Mesenchymal stem cell (in vitro differentiated cells and primary cell): ENCODE measurements at regions not wholly inside any gene's neighbourhood (a gene's known extent, or its start where the extent isn't known, plus 50 kb on each side); places are given as distances from the start of the nearest gene placed in this dataset.

ENCODE experiments used
- DNase-seq: peaks from one replicate; pipeline ENCODE4 v3.0.0-alpha.2; 2013
- H2AFZ ChIP-seq: one replicate; pipeline ENCODE4 v1.6.1; 2013; ENCODE audit warnings: low read depth, mild to moderate bottlenecking, control low read depth, inconsistent platforms, low read length, moderate library complexity
- H2AK5ac ChIP-seq: 2 replicates; pipeline ENCODE4 v1.6.1; 2013; ENCODE audit warnings: low read length, moderate library complexity, mild to moderate bottlenecking, inconsistent platforms; ENCODE audit not compliant: severe bottlenecking
- H2BK120ac ChIP-seq: one replicate; pipeline ENCODE4 v1.6.1; 2013; ENCODE audit warnings: low read depth, mild to moderate bottlenecking, inconsistent platforms, low read length, moderate library complexity
- H2BK12ac ChIP-seq, 2 experiments: one replicate each; pipeline ENCODE4 v1.6.1; 2013; ENCODE audit warnings: inconsistent platforms in 2 of 2, low read length in 2 of 2, mild to moderate bottlenecking in 2 of 2, moderate library complexity in 2 of 2, control low read depth in 1 of 2
- H2BK15ac ChIP-seq: one replicate; pipeline ENCODE4 v1.6.1; 2013; ENCODE audit warnings: mild to moderate bottlenecking, low read depth, inconsistent platforms; ENCODE audit not compliant: poor library complexity, severe bottlenecking
- H2BK5ac ChIP-seq: 2 replicates; pipeline ENCODE4 v1.6.1; 2013; ENCODE audit warnings: low read depth, mild to moderate bottlenecking, low read length, control low read depth, inconsistent platforms; ENCODE audit not compliant: poor library complexity, severe bottlenecking
- H3K14ac ChIP-seq, 2 experiments: one replicate each; pipeline ENCODE4 v1.6.1; 2013; ENCODE audit warnings: inconsistent platforms in 2 of 2, low read length in 2 of 2, control low read depth in 1 of 2, mild to moderate bottlenecking in 1 of 2, moderate library complexity in 1 of 2
- H3K18ac ChIP-seq, 2 experiments: one replicate each; pipeline ENCODE4 v1.6.1; 2013; ENCODE audit warnings: inconsistent platforms in 2 of 2, low read length in 2 of 2, control low read depth in 1 of 2, low read depth in 1 of 2, mild to moderate bottlenecking in 1 of 2
- H3K23ac ChIP-seq, 2 experiments: one replicate each; pipeline ENCODE4 v1.6.1; 2013; ENCODE audit warnings: inconsistent platforms in 2 of 2, low read length in 2 of 2, mild to moderate bottlenecking in 2 of 2, moderate library complexity in 2 of 2, control low read depth in 1 of 2
- H3K27ac ChIP-seq: 2 replicates; pipeline ENCODE4 v1.5.1; 2013; ENCODE audit warnings: mild to moderate bottlenecking, moderate library complexity, low read length, control low read depth, inconsistent platforms; ENCODE audit not compliant: poor library complexity, severe bottlenecking
- H3K27me3 ChIP-seq, 2 experiments: 2 replicates each; pipeline versions ENCODE4 v1.6.1 to v1.7.0; 2013; ENCODE audit warnings: low read length in 2 of 2, mild to moderate bottlenecking in 2 of 2, moderate library complexity in 2 of 2, control low read depth in 1 of 2, inconsistent platforms in 1 of 2; ENCODE audit not compliant: control insufficient read depth in 1 of 2, insufficient read depth in 1 of 2
- H3K36me3 ChIP-seq, 2 experiments: 2 replicates each; pipeline versions ENCODE4 v1.6.1 to v1.7.0; 2013; ENCODE audit warnings: low read length in 2 of 2, control low read depth in 1 of 2, inconsistent platforms in 1 of 2, low read depth in 1 of 2, mild to moderate bottlenecking in 1 of 2; ENCODE audit not compliant: insufficient read depth in 2 of 2, control insufficient read depth in 1 of 2
- H3K4ac ChIP-seq, 2 experiments: one replicate each; pipeline ENCODE4 v1.6.1; 2013; ENCODE audit warnings: inconsistent platforms in 2 of 2, low read length in 2 of 2, mild to moderate bottlenecking in 2 of 2, moderate library complexity in 2 of 2, control low read depth in 1 of 2, low read depth in 1 of 2
- H3K4me1 ChIP-seq: 2 replicates; pipeline ENCODE4 v1.6.1; 2013; ENCODE audit warnings: low read depth, low read length, control low read depth; ENCODE audit not compliant: control insufficient read depth, insufficient read depth
- H3K4me2 ChIP-seq: 2 replicates; pipeline ENCODE4 v1.6.1; 2013; ENCODE audit warnings: low read length, mild to moderate bottlenecking, inconsistent platforms; ENCODE audit not compliant: poor library complexity, severe bottlenecking
- H3K4me3 ChIP-seq, 2 experiments: 2 replicates each; pipeline versions ENCODE4 v1.5.1 to v1.7.0; 2013; ENCODE audit warnings: low read length in 2 of 2, mild to moderate bottlenecking in 2 of 2, control low read depth in 1 of 2, low read depth in 1 of 2; ENCODE audit not compliant: insufficient read depth in 1 of 2
- H3K79me1 ChIP-seq: replicated peaks from 2 replicates; pipeline ENCODE4 v1.6.1; 2013; ENCODE audit warnings: mild to moderate bottlenecking, control low read depth, low read length, inconsistent platforms; ENCODE audit not compliant: poor library complexity, severe bottlenecking
- H3K9ac ChIP-seq: 2 replicates; pipeline ENCODE4 v1.7.0; 2013; ENCODE audit warnings: mild to moderate bottlenecking, low read length, moderate library complexity
- H3K9me3 ChIP-seq: 2 replicates; pipeline ENCODE4 v1.7.0; 2013; ENCODE audit warnings: mild to moderate bottlenecking, low read length; ENCODE audit not compliant: control insufficient read depth
- H4K8ac ChIP-seq: one replicate; pipeline ENCODE4 v1.6.1; 2013; ENCODE audit warnings: inconsistent platforms, mild to moderate bottlenecking, low read length, moderate library complexity
- H4K91ac ChIP-seq: one replicate; pipeline ENCODE4 v1.6.1; 2013; ENCODE audit warnings: mild to moderate bottlenecking, low read length, inconsistent platforms
- WGBS: methylation state at CpG from one replicate; pipeline ENCODE4 v1.1.7; 2013; ENCODE audit warnings: mixed read lengths; 5-methylcytosine and 5-hydroxymethylcytosine counted together

DNA sequence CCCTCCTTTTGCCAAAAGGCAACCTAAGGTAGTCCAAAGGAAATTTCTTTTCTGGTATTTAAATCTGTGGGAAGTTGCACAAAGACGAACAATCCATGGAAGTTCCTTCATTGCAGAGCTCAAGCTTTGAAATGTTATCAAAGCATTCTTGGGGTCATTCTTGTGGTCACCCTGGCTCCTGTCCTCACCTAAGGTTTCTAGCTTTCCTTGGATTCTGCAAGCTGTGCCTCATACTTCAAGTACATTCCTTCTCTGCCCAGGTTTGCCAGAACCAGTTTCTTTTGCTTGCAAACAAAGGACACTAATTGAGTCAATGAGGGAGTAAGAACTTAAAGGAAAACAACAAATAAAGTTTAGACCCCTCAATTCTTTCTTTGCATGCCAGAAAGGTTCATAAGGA is 329.8 kb upstream of the PDZRN3 start:
- WGBS: 92% methylated on average over 1 of the region's 1 CpG
- H3K9ac ChIP-seq: no peak overlapping the region
- no peak overlapping the region for H3K23ac ChIP-seq
- H2AK5ac ChIP-seq: no peak overlapping the region
- H2BK12ac ChIP-seq: no peak overlapping the region
- H3K18ac ChIP-seq: no peak overlapping the region
- no peak overlapping the region for H2AFZ ChIP-seq
- no peaks in the 10 kb centered on the region for H3K79me1 ChIP-seq
- DNase-seq: no peak
- H3K4ac ChIP-seq: no peak overlapping the region
- no peak overlapping the region for H4K91ac ChIP-seq
- no peak overlapping the region for H3K14ac ChIP-seq
- no peaks in the 10 kb centered on the region for H3K27me3 ChIP-seq
- no peaks in the 10 kb centered on the region for H3K9me3 ChIP-seq
- no peak overlapping the region for H3K4me3 ChIP-seq
- H2BK15ac ChIP-seq: no peak overlapping the region
- no peaks in the 10 kb centered on the region for H3K4me1 ChIP-seq
- H3K4me2 ChIP-seq: no peak overlapping the region
- no peak overlapping the region for H3K27ac ChIP-seq
- no peak overlapping the region for H4K8ac ChIP-seq
- H2BK5ac ChIP-seq: no peak overlapping the region
- no peak overlapping the region for H2BK120ac ChIP-seq
- no peaks in the 10 kb centered on the region for H3K36me3 ChIP-seq

DNA sequence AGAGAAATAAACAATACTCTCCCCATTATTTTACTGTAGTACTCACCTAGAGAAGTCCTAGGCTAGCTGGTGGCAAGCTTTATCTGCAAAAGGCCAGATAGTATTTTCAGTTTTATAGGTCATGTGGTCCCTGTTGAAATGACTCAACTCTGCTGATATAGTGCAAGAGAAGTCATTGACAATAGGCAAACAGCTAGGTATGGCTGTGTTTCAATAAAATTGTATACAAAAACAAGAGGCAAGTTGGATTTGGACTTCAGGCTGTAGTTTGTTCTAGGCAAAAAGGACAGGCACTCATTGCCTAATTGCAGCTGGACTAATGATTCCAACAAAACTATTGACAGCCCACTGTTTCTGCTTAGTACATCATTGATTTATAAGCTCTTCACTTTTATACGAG is 328.0 kb upstream of the PDZRN3 start:
- Histone ChIP-seq H2BK15ac (no peak overlapping the region), H3K4me2 (no peak overlapping the region), H3K27ac (no peak overlapping the region), H3K4me3 (no peak overlapping the region), H3K23ac (no peak overlapping the region), H3K9me3 (no peaks in the 10 kb centered on the region), H4K8ac (no peak overlapping the region), H2BK5ac (no peak overlapping the region), H4K91ac (no peak overlapping the region), H2AFZ (no peak overlapping the region), H3K36me3 (no peaks in the 10 kb centered on the region), H2BK120ac (no peak overlapping the region), H3K27me3 (no peaks in the 10 kb centered on the region), H3K18ac (no peak overlapping the region), H3K4me1 (no peaks in the 10 kb centered on the region), H3K9ac (no peak overlapping the region), H2AK5ac (no peak overlapping the region), H2BK12ac (no peak overlapping the region), H3K79me1 (no peaks in the 10 kb centered on the region), H3K4ac (no peak overlapping the region), H3K14ac (no peak overlapping the region)
- WGBS: no CpG with 5 or more reads among the region's 1 CpG
- no peak for DNase-seq

DNA sequence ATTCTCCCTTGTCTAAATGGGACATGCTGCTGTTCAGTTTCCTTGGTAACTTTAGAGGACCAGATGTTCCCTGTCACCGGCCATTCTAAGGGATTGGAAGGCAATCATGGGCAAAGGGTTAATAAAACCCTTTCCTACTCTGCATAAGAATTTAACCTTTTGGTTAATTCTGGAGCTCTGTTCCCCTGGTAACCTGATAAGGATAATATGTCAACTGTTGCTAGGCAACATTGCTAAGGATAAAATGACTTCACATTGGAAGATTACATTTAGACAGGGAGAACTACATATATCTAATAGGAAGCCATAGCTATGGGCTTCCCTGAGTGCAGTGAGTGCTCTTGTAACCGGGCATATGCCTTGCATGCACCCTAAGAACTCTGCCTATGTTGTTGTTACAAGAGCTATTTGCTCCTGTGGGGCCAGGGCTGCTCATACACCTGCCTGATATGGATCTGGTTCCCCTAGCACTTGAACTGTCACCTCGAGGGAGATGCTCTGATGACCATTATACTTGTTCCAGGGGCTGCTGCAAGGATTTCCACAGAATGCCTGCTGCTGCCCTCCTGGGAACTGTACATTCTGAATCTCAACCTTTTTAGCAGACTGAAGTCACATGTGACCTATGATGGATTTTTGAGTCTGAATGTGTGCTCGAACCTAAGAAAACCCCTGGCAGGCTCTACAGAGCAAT is 326.3 kb upstream of the PDZRN3 start:
- Histone ChIP-seq H2BK120ac (no peak overlapping the region), H3K4me2 (no peak overlapping the region), H3K4me3 (no peak overlapping the region), H3K36me3 (no peaks in the 10 kb centered on the region), H3K27me3 (no peaks in the 10 kb centered on the region), H3K23ac (no peak overlapping the region), H3K9me3 (no peaks in the 10 kb centered on the region), H2AK5ac (no peak overlapping the region), H3K18ac (no peak overlapping the region), H2BK12ac (no peak overlapping the region), H3K79me1 (no peaks in the 10 kb centered on the region), H2BK5ac (no peak overlapping the region), H3K9ac (no peak overlapping the region), H2BK15ac (no peak overlapping the region), H4K91ac (no peak overlapping the region), H3K4me1 (no peaks in the 10 kb centered on the region), H3K14ac (no peak overlapping the region), H4K8ac (no peak overlapping the region), H3K4ac (no peak overlapping the region), H2AFZ (no peak overlapping the region), H3K27ac (no peak overlapping the region)
- DNase-seq: no peak
- WGBS: 28% methylated on average over 3 of the region's 4 CpGs

DNA sequence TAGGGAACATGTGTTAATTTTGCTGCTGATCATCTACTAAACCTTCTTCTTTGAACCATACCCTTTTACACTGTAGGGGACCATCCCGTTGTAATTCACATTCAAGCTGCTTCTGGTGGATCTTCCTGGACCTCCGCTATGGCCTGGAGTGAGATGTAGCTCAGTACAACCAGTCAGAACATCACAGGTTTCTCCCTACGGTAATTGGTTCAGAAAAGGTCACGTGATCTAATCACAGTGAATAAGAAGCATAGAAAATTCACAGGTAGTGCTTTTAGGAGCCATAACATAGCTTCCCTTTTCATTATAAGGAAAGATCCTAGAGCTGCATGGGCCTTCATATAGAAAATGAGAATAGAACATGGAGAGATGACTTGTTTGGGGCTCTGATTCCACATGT is 320.8 kb upstream of the PDZRN3 start:
- Histone ChIP-seq H2BK120ac (no peak overlapping the region), H2AFZ (no peak overlapping the region), H3K4me1 (no peaks in the 10 kb centered on the region), H3K27me3 (no peaks in the 10 kb centered on the region), H3K27ac (no peak overlapping the region), H4K8ac (no peak overlapping the region), H3K9me3 (no peaks in the 10 kb centered on the region), H3K14ac (no peak overlapping the region), H4K91ac (no peak overlapping the region), H2BK12ac (no peak overlapping the region), H3K4ac (no peak overlapping the region), H3K36me3 (no peaks in the 10 kb centered on the region), H3K4me3 (no peak overlapping the region), H3K79me1 (no peaks in the 10 kb centered on the region), H3K18ac (no peak overlapping the region), H2BK5ac (no peak overlapping the region), H2AK5ac (no peak overlapping the region), H3K9ac (no peak overlapping the region), H3K4me2 (no peak overlapping the region), H3K23ac (no peak overlapping the region), H2BK15ac (no peak overlapping the region)
- no peak for DNase-seq
- WGBS: 70% methylated on average over 3 of the region's 4 CpGs
